COLO668 (cell line): ENCODE measurements at regions not wholly inside any gene's neighbourhood (a gene's known extent, or its start where the extent isn't known, plus 50 kb on each side); places are given as distances from the start of the nearest gene placed in this dataset.
"Not testable (repeated sequence)": the region's sequence is repeated elsewhere in the genome, so short reads cannot be mapped to it uniquely, and the experiment has no call there.

Experiments used
- DNase-seq: peaks from one replicate; lab custom pipeline; 2025; ENCODE audit not compliant: unreplicated experiment; lab: John Stamatoyannopoulos, UW

DNA sequence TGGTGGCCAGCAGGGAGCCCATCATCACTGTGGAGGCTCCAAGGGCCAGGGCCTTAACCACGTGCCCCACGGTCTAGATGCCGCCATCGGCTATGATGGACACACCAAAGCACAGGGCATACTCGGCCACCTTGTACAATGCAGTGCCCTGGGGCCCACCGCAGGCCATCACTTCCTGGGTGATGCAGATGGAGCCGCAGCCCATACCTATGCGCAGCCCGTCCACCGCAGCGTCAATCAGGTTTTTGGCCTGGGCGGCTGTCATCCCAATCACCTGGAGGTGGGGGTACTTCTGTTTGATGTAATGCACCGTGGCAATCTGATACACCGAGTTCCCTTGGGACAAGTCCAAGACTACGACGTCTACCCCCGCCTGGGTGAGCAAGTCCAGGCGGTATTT is 153.3 kb upstream of the ZSWIM2 start:
- DNase-seq, result no peak

DNA sequence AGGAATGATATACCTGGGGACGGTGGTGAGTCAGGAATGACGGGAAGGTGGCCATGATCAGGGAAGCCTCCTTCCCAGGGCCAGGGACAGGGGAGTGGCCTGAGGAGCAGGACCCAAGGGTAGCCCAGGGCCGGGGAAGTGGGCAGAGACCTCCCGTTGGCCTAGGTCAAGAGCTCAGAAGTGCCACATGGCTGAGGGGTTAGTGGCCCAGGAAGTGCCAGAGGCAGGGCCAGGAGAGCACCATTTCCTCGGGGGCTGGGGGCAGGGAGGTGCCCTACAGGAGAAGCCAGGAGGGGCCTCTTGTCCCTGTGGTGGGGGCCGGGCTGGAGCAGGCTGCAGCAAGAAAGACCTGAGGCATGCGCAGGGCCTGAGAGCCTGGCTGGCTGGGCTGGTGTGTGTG is 152.3 kb upstream of the ZSWIM2 start:
- DNase-seq, result no peak

DNA sequence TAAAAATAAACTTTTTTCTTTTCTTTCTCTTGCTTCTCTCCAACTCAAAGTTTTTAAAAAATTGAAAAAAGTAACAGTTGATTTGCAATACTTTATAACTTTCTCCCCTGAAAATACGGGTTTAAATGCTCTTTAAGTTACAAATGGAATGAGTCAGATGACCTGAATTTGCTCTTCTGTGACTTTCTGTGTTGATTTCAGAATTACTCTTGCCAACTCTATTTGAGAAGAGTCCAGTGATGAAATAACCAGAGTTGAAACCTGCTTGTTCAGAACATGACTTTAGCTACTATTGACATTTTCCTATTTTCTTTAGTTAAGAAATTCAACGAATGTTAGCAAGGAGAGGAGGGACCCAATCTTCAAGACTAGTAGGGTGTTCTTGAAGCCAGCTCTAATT is 146.1 kb upstream of the ZSWIM2 start:
- DNase-seq, result no peak

DNA sequence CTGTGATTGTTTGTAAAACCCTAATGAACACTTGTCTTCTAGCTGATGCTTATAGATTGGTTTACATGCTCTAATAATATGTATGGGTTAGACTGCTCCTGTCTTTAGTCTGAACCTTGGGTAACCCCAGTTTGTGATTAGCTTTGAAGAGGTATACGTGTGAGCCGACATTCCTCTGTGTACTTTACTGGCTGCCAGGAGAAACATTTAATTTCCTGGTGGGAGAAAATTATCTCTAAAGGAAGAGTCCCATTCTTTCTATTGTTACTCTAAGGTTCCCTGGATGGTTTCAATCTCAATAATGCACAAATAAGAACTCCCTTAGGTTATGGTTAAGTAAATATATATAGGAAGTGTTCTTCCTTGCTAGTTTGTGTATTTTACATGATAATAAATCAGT is 143.6 kb upstream of the ZSWIM2 start:
- no peak for DNase-seq

DNA sequence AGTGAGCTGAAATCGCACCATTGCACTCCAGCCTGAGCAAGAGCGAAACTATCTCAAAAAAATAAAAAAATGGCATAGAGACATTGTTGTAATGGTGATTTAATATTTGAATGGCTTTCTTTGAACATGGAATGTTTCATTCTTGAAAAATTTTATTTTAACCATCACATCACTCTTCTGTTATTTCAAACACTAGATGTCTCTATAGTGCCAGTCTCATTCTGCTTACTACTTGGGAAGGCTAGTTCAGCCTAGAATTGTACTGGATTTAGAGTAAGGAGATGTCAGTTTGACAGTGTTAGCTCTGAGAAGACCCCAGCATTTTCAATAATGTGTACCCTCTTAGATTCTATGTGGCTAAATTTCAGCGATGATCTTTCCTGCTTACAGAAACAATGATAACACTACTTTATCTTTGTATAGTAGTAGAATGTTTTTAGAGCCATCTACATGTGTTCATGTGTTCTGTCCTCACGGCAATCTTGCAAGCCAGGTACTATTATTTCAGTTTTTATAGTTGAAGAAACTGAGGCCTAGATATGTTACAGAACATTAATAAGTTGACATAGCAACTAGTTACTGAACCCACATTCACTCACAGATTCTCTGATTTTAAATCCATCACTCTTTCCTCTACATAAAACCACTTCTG is 142.9 kb upstream of the ZSWIM2 start:
- no peak for DNase-seq

DNA sequence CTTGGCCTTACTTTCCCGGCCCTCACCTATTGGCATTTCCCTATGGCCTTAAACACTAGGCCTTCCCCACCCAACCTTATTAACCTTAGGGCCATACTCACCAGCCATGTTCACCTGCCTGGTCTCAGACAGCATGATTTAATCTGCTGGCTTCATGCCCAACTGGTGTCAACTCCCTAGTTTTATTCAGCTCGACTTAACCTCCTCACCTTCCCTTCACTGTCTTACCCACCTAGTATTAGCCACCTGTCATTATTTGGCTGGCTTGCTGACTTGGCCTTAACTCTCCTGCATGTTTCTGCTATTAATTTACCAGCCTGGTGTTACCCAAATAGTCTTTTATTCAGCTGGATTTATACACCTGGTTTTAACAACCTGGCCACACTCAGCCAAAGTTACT is 136.0 kb upstream of the ZSWIM2 start:
- DNase-seq, result no peak

DNA sequence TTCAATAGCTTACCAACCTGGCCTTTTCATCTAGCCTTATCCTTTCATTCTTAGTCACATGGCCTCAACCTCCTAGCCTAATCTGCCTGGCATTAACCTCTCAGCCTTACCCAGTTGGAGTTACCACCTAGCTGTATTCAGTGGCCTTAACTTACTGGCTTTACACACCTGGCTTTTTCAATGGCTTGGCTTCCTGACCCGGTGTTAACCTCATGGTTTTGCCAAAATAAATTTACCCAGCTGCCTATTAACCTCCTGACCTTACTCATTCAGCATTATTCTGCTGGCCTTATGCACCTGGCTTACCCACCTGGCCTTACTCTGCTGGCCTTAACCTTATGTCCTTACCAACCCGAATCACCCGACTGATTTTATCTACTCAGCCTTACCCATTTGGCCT is 135.5 kb upstream of the ZSWIM2 start:
- no peak for DNase-seq

DNA sequence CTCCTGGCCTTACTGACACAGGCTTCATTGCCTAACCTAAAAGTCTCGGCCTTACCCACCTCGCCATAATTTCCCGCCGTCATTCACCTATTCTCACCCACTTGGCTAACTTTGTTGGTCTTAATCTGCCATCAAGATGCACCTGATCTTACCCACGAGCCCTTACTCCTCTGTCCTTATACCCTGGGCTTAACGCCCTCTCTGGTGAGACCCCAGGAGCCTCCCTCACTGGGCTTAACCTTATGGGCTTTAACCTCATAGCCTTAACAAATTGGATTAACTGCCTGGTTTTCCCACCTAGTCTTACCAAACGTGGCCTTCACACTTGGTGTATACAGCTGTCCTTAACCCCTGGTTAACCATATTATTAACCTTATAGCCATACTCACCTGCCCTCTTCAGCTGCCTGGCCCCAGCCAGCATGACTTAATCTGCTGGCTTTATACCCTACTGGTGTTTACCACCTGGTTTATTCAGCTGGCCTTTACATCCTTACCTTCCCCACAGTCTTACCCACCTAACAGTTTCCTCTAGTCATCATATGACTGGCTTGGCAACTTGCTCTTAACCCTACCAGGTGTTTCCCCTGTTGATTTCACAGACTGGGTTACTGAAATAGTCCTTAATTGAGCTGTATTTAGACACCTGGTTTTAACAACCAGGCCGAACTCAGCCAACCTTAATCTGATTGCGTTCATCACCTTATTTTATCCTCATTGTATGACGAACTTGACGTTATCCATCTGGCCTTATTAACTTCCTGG is 132.0 kb upstream of the ZSWIM2 start:
- DNase-seq, result no peak

DNA sequence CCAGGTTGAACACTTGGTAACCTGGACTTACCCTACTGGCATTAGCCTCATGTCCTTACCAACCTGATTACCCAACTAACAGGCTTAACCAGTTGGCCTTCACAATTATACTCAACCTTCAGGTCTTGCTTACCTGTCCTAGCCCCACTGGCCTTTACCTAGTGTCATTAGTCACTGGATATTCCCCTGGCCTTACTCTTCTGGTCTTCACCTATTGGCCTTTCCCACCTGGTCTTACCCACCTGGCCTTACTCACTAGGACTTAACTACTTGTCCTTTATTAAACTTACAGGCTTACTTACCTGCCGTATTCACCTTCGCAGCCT is 131.1 kb upstream of the ZSWIM2 start:
- no peak for DNase-seq

DNA sequence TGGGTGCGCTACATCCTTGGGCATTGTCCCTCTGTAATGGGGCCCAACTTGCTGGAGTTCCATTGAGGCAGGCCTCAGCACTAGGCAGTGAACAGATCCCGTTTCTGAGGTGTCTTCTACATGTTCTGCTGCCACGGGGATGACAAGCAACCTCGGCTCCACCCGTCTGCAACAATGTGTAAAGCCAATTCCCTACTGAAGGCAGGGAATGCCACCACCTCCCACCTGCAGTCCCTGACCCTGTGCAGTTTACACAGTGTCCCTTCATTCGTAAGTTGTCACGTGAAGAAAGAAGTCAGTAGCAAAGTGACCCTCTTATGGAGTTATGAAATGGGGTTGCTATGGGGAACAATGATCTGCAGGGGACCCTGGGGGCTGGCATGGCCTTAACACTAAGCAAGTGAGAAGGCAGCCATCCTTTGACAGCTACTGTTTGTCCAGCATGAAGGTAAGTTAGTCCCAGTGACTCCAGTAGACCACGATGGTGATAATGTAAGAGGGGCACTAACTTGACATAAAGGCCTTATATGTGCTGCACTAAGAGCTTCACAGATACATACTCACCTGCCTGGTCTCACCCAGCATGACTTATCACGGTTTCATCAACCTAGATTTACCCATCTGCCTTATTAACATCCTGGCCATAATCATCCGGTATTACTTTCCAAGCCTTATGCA is 130.6 kb upstream of the ZSWIM2 start:
- no peak for DNase-seq

DNA sequence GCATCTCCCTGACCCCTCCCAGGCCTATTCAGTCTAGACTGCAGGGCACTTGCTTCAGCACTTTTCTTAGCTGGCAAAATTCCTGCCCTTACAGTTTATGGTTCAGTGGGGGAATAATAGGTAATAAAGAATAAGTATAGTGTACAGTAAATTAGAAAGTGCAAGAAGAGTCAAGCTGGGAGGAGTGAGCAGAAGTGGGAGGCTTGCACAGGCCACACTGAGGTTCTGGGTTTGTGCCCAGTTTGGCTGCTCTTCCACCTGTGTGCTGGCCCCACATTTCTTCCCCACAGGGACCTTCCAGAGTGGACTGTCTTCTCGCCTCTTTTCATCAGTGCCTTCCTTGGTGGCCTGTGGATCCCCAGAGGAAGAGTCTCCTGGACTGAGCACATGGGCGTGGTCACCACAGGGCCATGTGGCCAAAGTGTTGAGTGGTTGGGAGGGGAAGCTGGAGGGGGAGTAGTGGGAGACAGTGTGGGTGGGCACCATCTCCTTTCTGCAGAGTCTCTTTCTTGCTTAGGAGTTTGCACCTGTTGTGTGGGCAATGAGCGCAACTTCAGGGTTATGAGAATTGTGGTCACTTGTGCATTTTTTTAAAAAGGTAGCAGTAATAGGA is 128.6 kb upstream of the ZSWIM2 start:
- no peak for DNase-seq

DNA sequence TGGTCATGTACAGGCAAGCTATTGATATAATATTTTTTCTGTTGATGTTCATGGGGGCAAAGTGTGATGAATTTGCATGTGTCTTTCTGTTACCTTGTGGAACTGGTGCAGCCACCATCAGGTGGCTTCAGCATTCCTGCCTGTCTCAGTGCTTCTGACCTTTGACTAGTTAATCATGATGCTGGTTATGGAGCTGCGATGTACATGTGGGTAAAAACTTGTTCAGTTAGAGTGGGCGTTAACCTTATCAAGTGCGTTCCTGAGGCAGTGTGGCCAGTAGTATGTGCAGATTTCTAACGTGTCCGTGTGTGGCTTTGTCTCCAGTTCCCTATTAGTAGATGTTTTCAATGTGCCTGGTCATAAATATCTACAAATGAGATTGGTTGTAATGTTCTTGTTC is 127.4 kb upstream of the ZSWIM2 start:
- DNase-seq, result no peak

DNA sequence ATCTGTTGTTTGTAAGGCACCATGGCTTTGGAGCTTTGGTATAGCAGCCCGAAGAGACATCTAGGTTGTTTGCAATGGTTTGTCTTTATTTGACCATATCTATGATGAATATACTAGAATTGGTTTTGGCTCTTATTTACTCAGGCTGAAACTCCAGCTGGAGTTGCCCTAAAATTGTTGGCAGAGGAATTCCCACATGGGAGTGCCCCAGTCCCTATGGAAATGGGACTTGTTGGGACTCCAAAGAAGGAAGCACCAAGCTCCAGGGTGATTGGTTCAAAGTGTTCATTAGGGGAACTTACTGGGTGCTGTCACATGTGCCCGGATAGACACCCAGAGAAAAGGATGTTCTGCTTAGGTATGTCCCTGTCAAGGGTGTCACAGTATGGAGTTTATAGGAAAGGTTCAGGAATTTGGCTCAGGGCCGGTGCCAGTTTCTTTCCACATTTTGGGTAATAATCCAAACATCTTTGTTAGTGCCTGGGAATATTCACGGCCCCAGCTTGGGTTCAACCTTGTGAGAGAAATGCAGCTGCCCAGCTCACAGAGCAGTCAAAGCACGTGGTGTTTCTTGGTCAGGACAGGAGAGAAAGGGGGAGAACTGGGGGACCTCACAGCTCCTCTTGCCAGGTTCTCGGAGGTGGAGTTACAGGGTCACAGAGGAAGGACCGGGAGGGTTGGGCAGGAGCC is 123.5 kb upstream of the ZSWIM2 start:
- no peak for DNase-seq

DNA sequence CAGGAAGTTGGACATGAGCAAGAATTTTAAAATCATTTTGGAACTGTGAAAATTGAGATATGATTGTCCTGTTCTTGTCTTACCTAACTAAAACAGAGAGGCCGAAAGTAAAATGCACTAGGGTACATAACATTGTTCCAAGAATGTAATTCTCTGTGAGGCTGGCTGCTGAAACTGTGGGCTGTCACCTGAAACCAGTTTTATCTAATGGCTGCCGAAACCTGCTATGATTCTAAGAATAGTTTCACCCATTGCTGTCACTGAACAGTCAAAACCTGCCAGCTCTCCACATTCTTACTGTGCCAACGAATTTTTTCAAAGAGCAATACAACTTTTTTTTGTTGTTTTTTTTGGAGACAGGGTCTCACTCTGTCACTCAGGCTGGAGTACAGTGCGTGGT is 119.3 kb upstream of the ZSWIM2 start:
- DNase-seq, result no peak

DNA sequence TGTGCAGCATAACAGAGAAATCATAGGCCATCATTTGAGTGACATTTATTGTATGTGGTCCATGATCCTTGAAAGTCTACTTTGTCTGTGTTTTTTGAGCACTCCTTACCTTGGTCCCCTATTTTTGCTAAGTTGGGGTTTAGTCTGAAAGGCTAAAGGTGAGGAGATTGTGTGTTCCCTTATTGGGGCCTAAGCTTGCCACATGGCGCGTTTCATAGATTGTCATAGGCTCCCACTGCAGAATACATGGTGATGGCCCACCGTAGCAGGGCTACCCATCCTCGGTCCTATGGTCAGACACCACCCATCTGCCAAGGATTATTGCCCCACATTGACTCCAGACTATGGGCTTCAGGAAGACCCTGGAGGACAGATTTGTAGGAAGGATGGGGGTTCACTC is 117.0 kb upstream of the ZSWIM2 start:
- DNase-seq, result no peak

DNA sequence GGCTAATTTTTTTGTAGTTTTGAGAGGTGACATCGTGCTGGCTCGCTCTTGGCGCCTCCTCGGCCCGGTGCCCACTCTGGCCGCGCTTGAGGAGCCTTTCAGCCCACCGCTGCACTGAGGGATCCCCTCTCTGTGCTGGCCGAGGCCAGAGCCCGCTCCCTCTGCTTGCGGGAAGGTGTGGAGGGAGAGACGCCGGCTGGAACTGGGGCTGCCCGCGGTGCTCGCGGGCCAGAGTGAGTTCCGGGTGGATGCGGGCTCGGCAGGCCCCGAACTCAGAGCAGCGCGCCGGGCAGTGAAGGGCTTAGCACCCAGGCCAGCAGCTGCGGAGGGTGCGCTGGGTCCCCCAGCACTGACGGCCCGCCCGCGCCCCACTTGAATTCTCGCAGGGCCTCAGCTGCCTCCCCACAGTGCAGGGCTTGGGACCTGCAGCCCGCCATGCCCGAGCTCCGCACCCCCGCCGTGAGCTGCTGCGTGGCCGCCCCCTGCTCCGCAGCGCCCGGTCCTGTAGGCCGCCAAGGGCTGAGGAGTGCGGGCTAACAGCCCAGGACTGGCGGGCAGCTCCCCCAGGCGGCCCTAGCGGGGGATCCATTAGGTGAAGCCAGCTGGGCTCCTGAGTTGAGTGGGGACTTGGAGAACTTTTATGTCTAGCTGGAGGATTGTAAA is 113.2 kb upstream of the ZSWIM2 start:
- no peak for DNase-seq

DNA sequence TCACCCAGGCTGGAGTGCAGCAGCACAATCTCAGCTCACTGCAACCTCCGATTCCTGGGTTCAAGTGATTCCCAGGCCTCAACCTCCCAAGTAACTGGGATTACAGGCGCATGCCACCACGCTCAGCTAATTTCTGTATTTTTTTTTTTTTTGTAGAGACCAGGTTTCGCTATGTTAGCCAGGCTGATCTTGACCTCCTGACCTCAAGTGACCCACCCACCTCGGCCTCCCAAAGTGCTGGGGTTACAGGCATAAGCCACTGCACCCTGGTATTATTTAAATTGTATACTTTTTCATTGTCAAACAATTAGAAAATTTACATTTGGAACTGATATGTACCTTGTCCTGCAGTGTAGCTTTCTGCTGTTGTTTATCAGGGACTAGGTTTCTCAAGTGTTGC is 111.3 kb upstream of the ZSWIM2 start:
- not testable (repeated sequence) for DNase-seq

DNA sequence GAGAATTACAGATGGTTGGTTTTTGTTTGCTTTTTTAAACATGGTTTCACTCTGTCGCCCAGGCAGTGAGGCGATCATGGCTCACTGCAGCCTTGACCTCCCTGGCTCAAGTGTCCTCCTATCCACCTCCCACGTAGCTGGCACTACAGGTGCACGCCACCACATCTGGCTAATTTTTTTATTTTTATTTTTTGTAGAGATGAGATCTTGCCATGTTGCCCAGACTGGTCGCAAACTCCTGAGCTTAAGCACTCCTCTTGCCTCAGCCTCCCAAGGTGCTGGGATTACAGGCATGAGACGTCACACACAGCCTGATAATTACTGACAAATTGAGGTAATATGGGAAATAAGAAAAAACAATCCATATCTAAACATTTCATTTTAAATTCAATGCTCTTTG is 110.5 kb upstream of the ZSWIM2 start:
- no peak for DNase-seq

DNA sequence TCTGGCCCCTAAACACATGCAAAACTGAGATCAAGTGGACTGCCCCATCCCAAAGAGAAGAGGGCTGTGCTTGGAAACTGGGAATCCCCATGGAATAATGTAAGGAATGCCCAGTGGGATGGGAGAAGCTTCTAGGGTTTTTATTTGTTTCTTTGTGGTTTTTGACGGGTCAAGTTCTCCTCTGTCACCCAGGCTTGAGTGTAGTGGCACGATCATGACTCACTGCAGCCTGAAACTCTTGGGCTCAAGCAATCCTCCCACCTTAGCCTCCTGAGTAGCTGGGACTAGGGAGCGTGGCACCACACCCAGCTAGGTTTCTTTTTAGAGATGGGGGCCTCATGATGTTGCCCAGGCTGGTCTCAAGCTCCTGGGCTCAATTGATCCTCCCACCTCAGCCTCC is 101.7 kb upstream of the ZSWIM2 start:
- DNase-seq, result no peak

DNA sequence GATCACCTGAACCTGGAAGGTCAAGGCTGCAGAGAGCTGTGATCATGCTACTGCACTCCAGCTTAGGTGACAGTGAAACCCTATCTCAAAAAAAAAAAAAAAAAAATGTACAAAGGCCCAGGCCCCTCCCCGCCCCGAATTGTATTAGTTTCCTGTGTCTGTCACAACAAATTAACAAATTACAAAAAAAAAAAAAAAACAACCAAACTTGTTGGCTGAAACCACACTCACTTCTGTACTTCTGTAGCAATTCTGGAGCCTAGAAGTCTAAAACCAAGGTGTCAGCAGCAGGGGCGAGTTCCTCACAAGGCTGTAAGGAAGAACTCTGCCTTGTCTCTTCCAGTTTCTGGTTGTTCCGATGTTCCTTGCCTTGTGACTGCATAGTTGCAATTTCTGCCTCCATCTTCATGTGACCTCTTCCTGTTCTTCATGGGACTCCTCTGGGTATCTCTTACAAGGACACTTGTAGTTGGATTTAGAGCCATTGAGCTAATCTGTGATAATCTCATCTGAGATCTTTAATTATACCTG is 100.8 kb upstream of the ZSWIM2 start:
- DNase-seq, result no peak

DNA sequence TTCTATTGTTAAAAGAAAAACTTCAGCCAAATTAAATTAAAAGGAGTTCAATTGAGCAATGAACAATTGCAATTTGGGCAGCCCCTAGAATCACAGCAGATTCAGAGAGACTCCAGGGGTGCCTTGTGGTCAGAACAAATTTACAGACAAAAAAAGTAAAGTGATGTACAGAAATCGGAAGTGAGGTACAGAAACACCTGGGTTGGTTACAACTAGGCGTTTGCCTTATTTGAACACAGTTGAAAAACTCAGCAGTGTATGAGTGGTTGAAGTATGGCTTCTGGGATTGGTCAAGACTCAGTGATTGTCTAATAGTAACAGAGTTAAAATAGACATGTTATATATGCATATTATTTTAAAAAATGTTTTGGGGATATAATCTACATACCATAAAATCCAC is 98.5 kb upstream of the ZSWIM2 start:
- no peak for DNase-seq
